SIG-M5 treated with dmso at 0.1 percent for 504 hours (cell line): ENCODE measurements at regions not wholly inside any gene's neighbourhood (a gene's known extent, or its start where the extent isn't known, plus 50 kb on each side); places are given as distances from the start of the nearest gene placed in this dataset.
"Not testable (repeated sequence)": the region's sequence is repeated elsewhere in the genome, so short reads cannot be mapped to it uniquely, and the experiment has no call there.

Experiments used
- DNase-seq: peaks from one replicate; lab custom pipeline; 2025; ENCODE audit not compliant: unreplicated experiment; lab: John Stamatoyannopoulos, UW

GRCh38 chr1:761791-762190, 75.3 kb upstream of the OR4F16 start:
- DNase-seq, result not testable (repeated sequence)

GRCh38 chr1:771449-771848, 85.0 kb upstream of the OR4F16 start:
- DNase-seq, result not testable (repeated sequence)

- DNase-seq, result not testable (repeated sequence)
Observed at GRCh38 chr1:777480-778180, 91.2 kb upstream of the OR4F16 start.

- DNase-seq, result not testable (repeated sequence)
Observed at GRCh38 chr1:778451-779278, 92.2 kb upstream of the OR4F16 start.

- DNase-seq, result not testable (repeated sequence)
Observed at GRCh38 chr1:779621-780020, 93.2 kb upstream of the OR4F16 start.

- DNase-seq, result no peak
Observed at GRCh38 chr1:788835-789234, 102.4 kb upstream of the OR4F16 start.

GRCh38 chr1:789606-790005, 103.2 kb upstream of the OR4F16 start:
- DNase-seq, result not testable (repeated sequence)

- DNase-seq, result not testable (repeated sequence)
Observed at GRCh38 chr1:790388-790930, 104.0 kb upstream of the OR4F16 start.

GRCh38 chr1:794310-794709, 107.9 kb upstream of the OR4F16 start:
- DNase-seq, result not testable (repeated sequence)

- not testable (repeated sequence) for DNase-seq
Observed at GRCh38 chr1:794918-795584, 108.6 kb upstream of the OR4F16 start.

- not testable (repeated sequence) for DNase-seq
Observed at GRCh38 chr1:797649-798048, 111.2 kb upstream of the OR4F16 start.

GRCh38 chr1:800397-800796, 113.9 kb upstream of the OR4F16 start:
- not testable (repeated sequence) for DNase-seq

- DNase-seq, result not testable (repeated sequence)
Observed at GRCh38 chr1:804378-805115, 118.1 kb upstream of the OR4F16 start.

- DNase-seq, result not testable (repeated sequence)
Observed at GRCh38 chr1:805310-805709, 118.4 kb upstream of the SAMD11 start.

GRCh38 chr1:807066-807465, 116.7 kb upstream of the SAMD11 start:
- not testable (repeated sequence) for DNase-seq

- DNase-seq, result not testable (repeated sequence)
Observed at GRCh38 chr1:807699-808390, 115.9 kb upstream of the SAMD11 start.

- DNase-seq, result not testable (repeated sequence)
Observed at GRCh38 chr1:810949-811348, 112.8 kb upstream of the SAMD11 start.

GRCh38 chr1:812535-813127, 111.1 kb upstream of the SAMD11 start:
- DNase-seq, result not testable (repeated sequence)

- not testable (repeated sequence) for DNase-seq
Observed at GRCh38 chr1:814543-814942, 109.2 kb upstream of the SAMD11 start.
